T1000 (cell line): ENCODE measurements at regions not wholly inside any gene's neighbourhood (a gene's known extent, or its start where the extent isn't known, plus 50 kb on each side); places are given as distances from the start of the nearest gene placed in this dataset.

Experiments used
- DNase-seq: peaks from one replicate; lab custom pipeline; 2025; ENCODE audit warnings: mixed read lengths; lab: John Stamatoyannopoulos, UW

DNA sequence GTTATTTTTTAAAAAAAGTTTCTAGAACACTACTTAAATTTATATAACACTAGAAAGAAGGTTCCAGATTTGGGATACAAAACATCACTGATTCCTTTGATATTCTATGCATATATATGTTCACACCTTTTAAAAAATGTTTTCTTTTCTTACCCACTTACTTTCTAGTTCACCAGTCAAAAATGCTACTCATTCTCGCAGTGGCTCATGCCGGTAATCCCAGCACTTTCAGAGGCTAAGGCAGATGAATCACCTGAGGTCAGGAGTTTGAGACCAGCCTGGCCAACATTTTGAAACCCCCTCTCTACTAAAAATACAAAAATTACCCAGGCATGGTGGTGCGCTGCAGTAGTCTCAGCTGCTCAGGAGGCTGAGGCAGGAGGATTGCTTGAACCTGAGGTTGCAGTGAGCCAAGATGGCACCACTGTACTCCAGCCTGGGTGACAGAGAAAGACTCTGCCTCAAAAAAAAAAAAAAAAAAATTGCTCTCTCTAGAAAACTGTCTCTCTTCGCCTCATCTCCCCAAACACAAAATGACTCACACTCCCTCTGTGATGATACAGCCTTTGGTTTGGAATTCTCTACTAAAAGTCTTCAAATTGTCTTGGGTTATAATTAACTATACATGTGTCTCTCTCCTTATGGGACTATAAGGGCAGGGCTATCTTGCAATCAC lies 52.6 kb upstream of the TGFBR2 start:
- no peak for DNase-seq

DNA sequence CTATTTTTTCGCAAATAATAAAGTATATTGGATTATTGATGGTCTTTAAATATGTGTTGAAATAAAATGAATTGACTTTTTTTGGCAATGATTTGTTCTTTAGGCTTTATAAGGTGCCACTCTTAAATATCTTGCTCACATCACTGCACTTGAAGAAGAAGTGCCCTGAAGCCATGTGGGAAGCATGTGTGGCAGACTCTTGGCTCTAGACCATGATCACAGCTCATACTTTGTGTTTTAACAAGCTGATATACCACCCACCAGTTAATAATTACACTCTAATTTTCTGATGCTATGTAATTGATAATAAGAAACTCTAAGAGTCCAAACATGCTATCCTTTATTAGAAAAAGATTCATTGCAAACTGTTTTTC lies 52.1 kb upstream of the TGFBR2 start:
- DNase-seq = no peak

DNA sequence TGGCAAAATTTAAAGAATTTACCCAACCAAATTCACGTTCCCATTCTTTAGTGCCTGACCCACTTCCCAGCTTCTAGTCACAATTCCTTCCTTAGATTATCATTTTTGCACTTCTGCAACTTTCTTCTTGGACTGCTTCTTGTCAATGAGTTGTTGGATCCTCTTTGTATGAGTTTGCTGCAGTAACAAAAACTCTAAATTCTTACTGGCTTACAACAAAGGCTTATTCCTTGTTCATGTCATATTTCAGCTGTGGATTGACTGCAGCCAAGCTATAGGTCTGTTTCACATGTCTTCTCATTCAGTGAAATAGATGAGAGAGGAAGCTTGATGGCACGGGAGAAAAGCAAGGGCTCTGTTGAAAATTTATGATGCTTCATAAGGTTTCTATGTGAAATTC lies 50.4 kb upstream of the TGFBR2 start:
- no peak for DNase-seq
